B cell (primary cell): ENCODE measurements at regions not wholly inside any gene's neighbourhood (a gene's known extent, or its start where the extent isn't known, plus 50 kb on each side); places are given as distances from the start of the nearest gene placed in this dataset.
"Not testable (repeated sequence)": the region's sequence is repeated elsewhere in the genome, so short reads cannot be mapped to it uniquely, and the experiment has no call there.

Source experiments
- ATAC-seq: fragments of 200-7000 bp; cut with Tn5 transposase; one replicate; pipeline ENCODE4 v1.10.0; 2021; ENCODE audit warnings: low read depth, mild to moderate bottlenecking, moderate number of reproducible peaks, moderate library complexity
- CTCF ChIA-PET: fragments of 350-600 bp; sonication (Branson Sonifier 250); formaldehyde crosslinking; loops from one replicate; lab custom pipeline; 2021; ENCODE audit warnings: antibody characterized with exemption, inconsistent platforms; lab: Charles Lee
- POLR2A ChIA-PET: fragments of 350-600 bp; sonication (Branson Sonifier 250); formaldehyde crosslinking; loops from one replicate; lab custom pipeline; 2021; ENCODE audit warnings: antibody characterized with exemption; lab: Charles Lee
- DNase-seq: peaks from one replicate; pipeline ENCODE4 v3.0.0; 2013
- H2AFZ ChIP-seq: 2 replicates; pipeline ENCODE4 v1.6.1; 2012; ENCODE audit warnings: mild to moderate bottlenecking, low read depth, low read length; ENCODE audit not compliant: insufficient read depth, poor library complexity, severe bottlenecking
- H3K27ac ChIP-seq, 2 donors: 1 replicate in 1 of 2; 2 replicates in 1 of 2; pipeline ENCODE4 v1.5.1; 2012 to 2013; ENCODE audit warnings: low read length in 2 of 2, mild to moderate bottlenecking in 2 of 2, moderate library complexity in 1 of 2
- H3K27me3 ChIP-seq, 4 experiments: fragments of 200-600 bp in 1 of 4; sonication (generic) in 1 of 4; replicated peaks in 1 of 4; 1 replicate in 2 of 4; 2 replicates in 2 of 4; pipeline versions ENCODE4 v1.6.1 to v1.7.0; 2013 to 2016; ENCODE audit warnings: low read length in 3 of 4, mild to moderate bottlenecking in 2 of 4, mixed read lengths in 1 of 4, moderate library complexity in 1 of 4; ENCODE audit not compliant: insufficient read depth in 4 of 4, control insufficient read depth in 3 of 4; ENCODE audit errors: control extremely low read depth in 1 of 4
- H3K36me3 ChIP-seq, 2 experiments: replicated peaks in 1 of 2; 1 replicate in 1 of 2; 2 replicates in 1 of 2; pipeline versions ENCODE4 v1.6.1 to v1.7.1; 2013; ENCODE audit warnings: low read length in 1 of 2; ENCODE audit not compliant: insufficient read depth in 2 of 2, control insufficient read depth in 1 of 2; ENCODE audit errors: control extremely low read depth in 1 of 2, extremely low read depth in 1 of 2
- H3K4me1 ChIP-seq, 2 donors: fragments of 200-600 bp in 1 of 2; sonication (generic) in 1 of 2; 1 replicate in 1 of 2; 2 replicates in 1 of 2; pipeline versions ENCODE4 v1.5.1 to v1.6.1; 2013 to 2017; ENCODE audit warnings: low read length in 2 of 2; ENCODE audit not compliant: control insufficient read depth in 2 of 2, insufficient read depth in 2 of 2
- H3K4me2 ChIP-seq: replicated peaks from 2 replicates; pipeline ENCODE3; 2012; ENCODE audit warnings: mild to moderate bottlenecking, low read depth, low read length; ENCODE audit not compliant: poor library complexity, severe bottlenecking
- H3K4me3 ChIP-seq, 5 experiments: fragments of 200-600 bp in 1 of 5; sonication (generic) in 1 of 5; 1 replicate in 3 of 5; 2 replicates in 2 of 5; pipeline versions ENCODE4 v1.5.1 to v1.7.0; 2011 to 2016; ENCODE audit warnings: low read length in 4 of 5, mild to moderate bottlenecking in 4 of 5, low read depth in 2 of 5, control low read depth in 1 of 5, moderate library complexity in 1 of 5; ENCODE audit not compliant: insufficient read depth in 1 of 5; ENCODE audit errors: control extremely low read depth in 1 of 5, extremely low read depth in 1 of 5
- H3K79me2 ChIP-seq: fragments of 200-600 bp; sonication (generic); one replicate; pipeline ENCODE4 v1.6.0; 2016; ENCODE audit warnings: low read length; ENCODE audit not compliant: control insufficient read depth, insufficient read depth
- H3K9ac ChIP-seq: fragments of 200-600 bp; sonication (generic); 2 replicates; pipeline ENCODE4 v1.6.1; 2017; ENCODE audit warnings: mild to moderate bottlenecking, low read length, moderate library complexity
- H3K9me3 ChIP-seq, 3 donors: one replicate each; pipeline versions ENCODE4 v1.6.1 to v1.7.1; 2013; ENCODE audit warnings: low read length in 2 of 3; ENCODE audit not compliant: control insufficient read depth in 2 of 3, insufficient read depth in 1 of 3; ENCODE audit errors: control extremely low read depth in 1 of 3
- H4K20me1 ChIP-seq: 2 replicates; pipeline ENCODE4 v1.6.0; 2012; ENCODE audit warnings: mild to moderate bottlenecking, low read length; ENCODE audit not compliant: insufficient read depth, control insufficient read depth, poor library complexity, severe bottlenecking
- H3K27ac Mint-ChIP-seq: one replicate; pipeline ENCODE4 v1.8.0; 2021; ENCODE audit warnings: mixed read lengths
- H3K27me3 Mint-ChIP-seq: one replicate; pipeline ENCODE4 v1.8.0; 2021; ENCODE audit warnings: mixed read lengths
- H3K4me1 Mint-ChIP-seq: one replicate; pipeline ENCODE4 v1.8.0; 2021; ENCODE audit warnings: mixed read lengths
- H3K4me3 Mint-ChIP-seq: one replicate; pipeline ENCODE4 v1.8.0; 2021; ENCODE audit warnings: mixed read lengths
- H3K9me3 Mint-ChIP-seq: one replicate; pipeline ENCODE4 v1.8.0; 2022; ENCODE audit warnings: mixed read lengths; ENCODE audit not compliant: insufficient read depth
- EZH2 ChIP-seq: IDR thresholded peaks from 2 replicates; pipeline ENCODE4 v1.6.1; 2012; ENCODE audit warnings: borderline replicate concordance, low read depth, mild to moderate bottlenecking, moderate library complexity, low read length; ENCODE audit not compliant: insufficient read depth, poor library complexity, severe bottlenecking
- WGBS: methylation state at CpG from one replicate; pipeline ENCODE4 v1.1.5; 2013; ENCODE audit warnings: missing lambda C conversion rate; ENCODE audit not compliant: insufficient coverage; 5-methylcytosine and 5-hydroxymethylcytosine counted together
- intact Hi-C: fragments of 100-400 bp; cut with micrococcal nuclease; formaldehyde crosslinking; loops from one replicate; pipeline ENCODE4 v1.10.0; 2022
- TF ChIP-seq, protein P1 (sequence below): fragments of 200-600 bp; IDR thresholded peaks from one replicate; pipeline ENCODE4 v1.8.0; 2022; ENCODE audit warnings: antibody characterized with exemption, mild to moderate bottlenecking

DNA sequence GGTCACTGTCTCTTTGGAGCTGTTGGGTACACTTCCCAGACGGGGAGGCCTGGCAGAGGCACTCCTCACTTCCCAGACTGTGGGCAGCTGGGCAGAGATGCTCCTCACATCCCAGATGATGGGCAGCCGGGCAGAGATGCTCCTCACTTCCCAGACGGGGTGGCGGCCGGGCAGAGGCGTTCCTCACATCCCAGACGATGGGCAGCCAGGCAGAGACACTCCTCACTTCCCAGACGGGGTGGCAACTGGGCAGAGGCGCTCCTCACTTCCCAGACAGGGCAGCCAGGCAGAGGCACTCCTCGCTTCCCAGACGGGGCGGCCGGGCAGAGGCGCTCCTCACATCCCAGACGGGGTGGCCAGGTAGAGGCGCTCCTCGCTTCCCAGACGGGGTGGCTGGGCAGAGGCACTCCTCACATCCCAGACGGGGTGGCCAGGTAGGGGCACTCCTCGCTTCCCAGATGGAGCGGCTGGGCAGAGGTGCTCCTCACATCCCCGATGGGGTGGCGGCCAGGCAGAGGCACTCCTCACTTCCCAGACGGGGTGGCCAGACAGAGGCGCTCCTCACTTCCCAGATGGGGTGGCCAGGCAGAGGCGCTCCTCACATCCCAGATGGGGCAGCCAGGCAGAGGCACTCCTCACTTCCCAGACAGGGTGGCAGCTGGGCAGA is 833.1 kb upstream of the RAG2 start:
- DNase-seq, H3K27ac Mint-ChIP-seq, H3K4me1 Mint-ChIP-seq, H3K4me3 Mint-ChIP-seq, H3K9me3 Mint-ChIP-seq, CTCF ChIA-PET, ATAC-seq, H4K20me1 ChIP-seq, H3K9ac ChIP-seq, H3K4me2 ChIP-seq, POLR2A ChIA-PET, H2AFZ ChIP-seq, H3K27ac ChIP-seq, H3K79me2 ChIP-seq, H3K36me3 ChIP-seq, intact Hi-C loops, H3K27me3 Mint-ChIP-seq, H3K4me1 ChIP-seq, H3K4me3 ChIP-seq, H3K27me3 ChIP-seq: not testable (repeated sequence)
- H3K9me3 ChIP-seq: peaks cover 0 to 17% (median 0%) of the 10 kb centered on the region in 3 donors
- 93% methylated on average over 26 of the region's 26 CpGs for WGBS

DNA sequence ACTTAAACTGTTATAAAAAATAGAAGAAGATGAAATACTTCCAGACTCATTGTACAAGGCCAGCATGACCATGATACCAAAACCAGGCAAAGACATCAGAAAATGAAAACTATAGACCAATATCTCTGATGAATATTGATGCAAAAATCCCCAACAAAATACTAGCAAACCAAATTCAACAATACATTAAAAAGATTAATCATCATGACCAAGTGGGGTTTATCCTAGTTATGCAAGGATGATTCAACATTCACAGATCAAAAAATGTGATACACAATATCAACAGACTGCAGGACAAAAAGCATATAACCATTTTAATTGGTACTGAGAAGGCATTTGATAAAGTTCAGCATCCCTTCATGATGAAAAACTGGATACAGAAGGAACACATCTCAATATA is 824.5 kb upstream of the RAG2 start:
- POLR2A ChIA-PET: no interaction called here
- Mint-ChIP-seq H3K27me3 (no peaks in the 10 kb centered on the region), H3K4me1 (no peaks in the 10 kb centered on the region), H3K9me3 (no peaks in the 10 kb centered on the region), H3K4me3 (no peak overlapping the region), H3K27ac (no peak overlapping the region)
- Histone ChIP-seq H3K79me2 (no peaks in the 10 kb centered on the region), H3K9me3 (no peaks in the 10 kb centered on the region), H3K9ac (no peak overlapping the region), H3K4me1 (no peaks in the 10 kb centered on the region), H3K4me3 (no peak overlapping the region), H3K27ac (no peak overlapping the region), H2AFZ (no peak overlapping the region), H3K4me2 (no peak overlapping the region), H3K27me3 (no peaks in the 10 kb centered on the region), H3K36me3 (no peaks in the 10 kb centered on the region), H4K20me1 (no peaks in the 10 kb centered on the region)
- ATAC-seq: no peak
- intact Hi-C loops: no loop called here
- no peak for DNase-seq
- TF ChIP-seq EZH2: no peak
- TF ChIP-seq, protein P1, sequence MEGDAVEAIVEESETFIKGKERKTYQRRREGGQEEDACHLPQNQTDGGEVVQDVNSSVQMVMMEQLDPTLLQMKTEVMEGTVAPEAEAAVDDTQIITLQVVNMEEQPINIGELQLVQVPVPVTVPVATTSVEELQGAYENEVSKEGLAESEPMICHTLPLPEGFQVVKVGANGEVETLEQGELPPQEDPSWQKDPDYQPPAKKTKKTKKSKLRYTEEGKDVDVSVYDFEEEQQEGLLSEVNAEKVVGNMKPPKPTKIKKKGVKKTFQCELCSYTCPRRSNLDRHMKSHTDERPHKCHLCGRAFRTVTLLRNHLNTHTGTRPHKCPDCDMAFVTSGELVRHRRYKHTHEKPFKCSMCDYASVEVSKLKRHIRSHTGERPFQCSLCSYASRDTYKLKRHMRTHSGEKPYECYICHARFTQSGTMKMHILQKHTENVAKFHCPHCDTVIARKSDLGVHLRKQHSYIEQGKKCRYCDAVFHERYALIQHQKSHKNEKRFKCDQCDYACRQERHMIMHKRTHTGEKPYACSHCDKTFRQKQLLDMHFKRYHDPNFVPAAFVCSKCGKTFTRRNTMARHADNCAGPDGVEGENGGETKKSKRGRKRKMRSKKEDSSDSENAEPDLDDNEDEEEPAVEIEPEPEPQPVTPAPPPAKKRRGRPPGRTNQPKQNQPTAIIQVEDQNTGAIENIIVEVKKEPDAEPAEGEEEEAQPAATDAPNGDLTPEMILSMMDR: no peak
- CTCF ChIA-PET: no interaction called here
